H1 (cell line): ENCODE measurements at regions not wholly inside any gene's neighbourhood (a gene's known extent, or its start where the extent isn't known, plus 50 kb on each side); places are given as distances from the start of the nearest gene placed in this dataset.

ENCODE experiments used
- CTCF ChIA-PET: fragments of 300-600 bp; sonication (Branson Sonifier 250); formaldehyde crosslinking; loops from one replicate; lab custom pipeline; 2021; ENCODE audit not compliant: partially characterized antibody; lab: Charles Lee
- POLR2A ChIA-PET: fragments of 300-600 bp; sonication (Branson Sonifier 250); formaldehyde crosslinking; loops from one replicate; lab custom pipeline; 2021; ENCODE audit warnings: inconsistent platforms; ENCODE audit not compliant: partially characterized antibody; lab: Charles Lee
- DNase-seq, 2 experiments: peaks; one replicate each; pipeline versions ENCODE4 v3.0.0 to v3.0.0-alpha.2; 2010 to 2022; ENCODE audit warnings: low spot score in 2 of 2, low read depth in 1 of 2, mixed read lengths in 1 of 2
- FAIRE-seq: peaks from 2 replicates; lab custom pipeline; 2011; peaks lifted over from hg19 to GRCh38; lab: Jason Lieb, UNC
- H2AFZ ChIP-seq: 2 replicates; pipeline ENCODE4 v1.8.1; 2012; ENCODE audit warnings: low read length, inconsistent platforms
- H2AK5ac ChIP-seq: 2 replicates; pipeline ENCODE4 v1.6.1; 2013; ENCODE audit warnings: low read depth, low read length
- H2BK120ac ChIP-seq: replicated peaks from 2 replicates; pipeline ENCODE3; 2013; ENCODE audit warnings: low read depth, low read length, inconsistent platforms
- H2BK12ac ChIP-seq: 2 replicates; pipeline ENCODE4 v1.6.1; 2013; ENCODE audit warnings: low read depth, low read length
- H2BK15ac ChIP-seq: 2 replicates; pipeline ENCODE4 v1.6.1; 2013; ENCODE audit warnings: low read length
- H2BK20ac ChIP-seq: 2 replicates; pipeline ENCODE4 v1.6.1; 2013; ENCODE audit warnings: low read length
- H2BK5ac ChIP-seq: 2 replicates; pipeline ENCODE4 v1.6.1; 2013; ENCODE audit warnings: low read depth, low read length
- H3K14ac ChIP-seq: 2 replicates; pipeline ENCODE4 v1.6.1; 2013; ENCODE audit warnings: inconsistent platforms; ENCODE audit not compliant: insufficient read length
- H3K18ac ChIP-seq: 2 replicates; pipeline ENCODE4 v1.6.1; 2013; ENCODE audit warnings: low read length; ENCODE audit errors: extremely low read depth
- H3K23ac ChIP-seq: 2 replicates; pipeline ENCODE4 v1.6.1; 2013; ENCODE audit warnings: inconsistent platforms; ENCODE audit not compliant: insufficient read length
- H3K23me2 ChIP-seq: 2 replicates; pipeline ENCODE4 v1.6.1; 2013; ENCODE audit warnings: low read depth, low read length
- H3K27ac ChIP-seq: 2 replicates; pipeline ENCODE4 v1.6.1; 2011; ENCODE audit warnings: low read depth, low read length, inconsistent platforms
- H3K27me3 ChIP-seq, 4 experiments: replicated peaks in 1 of 4; 1 replicate in 1 of 4; 2 replicates in 3 of 4; pipeline versions ENCODE4 v1.6.1 to v1.8.1; 2011 to 2013; ENCODE audit warnings: low read length in 3 of 4, mild to moderate bottlenecking in 3 of 4, inconsistent platforms in 2 of 4, mixed read lengths in 2 of 4, moderate library complexity in 1 of 4; ENCODE audit not compliant: control insufficient read depth in 3 of 4, insufficient read depth in 3 of 4; ENCODE audit errors: extremely low read depth in 1 of 4
- H3K36me3 ChIP-seq, 4 experiments: 2 replicates each; pipeline versions ENCODE4 v1.6.1 to v1.8.1; 2011 to 2013; ENCODE audit warnings: mild to moderate bottlenecking in 4 of 4, low read length in 3 of 4, moderate library complexity in 2 of 4, control low read depth in 1 of 4, inconsistent platforms in 1 of 4; ENCODE audit not compliant: insufficient read depth in 4 of 4, control insufficient read depth in 2 of 4
- H3K4ac ChIP-seq: replicated peaks from 2 replicates; pipeline ENCODE3; 2013; ENCODE audit warnings: low read length, low read depth, mixed read lengths, inconsistent platforms; ENCODE audit not compliant: insufficient read length
- H3K4me1 ChIP-seq, 4 experiments: replicated peaks in 1 of 4; 1 replicate in 1 of 4; 2 replicates in 3 of 4; pipeline versions ENCODE4 v1.6.1 to v1.8.1; 2011 to 2013; ENCODE audit warnings: low read length in 3 of 4, inconsistent platforms in 2 of 4, mixed read lengths in 1 of 4; ENCODE audit not compliant: insufficient read depth in 4 of 4, control insufficient read depth in 3 of 4
- H3K4me2 ChIP-seq, 2 experiments: 2 replicates each; pipeline versions ENCODE4 v1.6.1 to v1.8.1; 2011 to 2013; ENCODE audit warnings: low read depth in 2 of 2, low read length in 2 of 2, control low read depth in 1 of 2, inconsistent platforms in 1 of 2, mild to moderate bottlenecking in 1 of 2; ENCODE audit not compliant: insufficient read depth in 1 of 2
- H3K4me3 ChIP-seq, 4 experiments: fragments of 200-600, 300-600 bp in 1 of 4; sonication (generic), shearing (Covaris generic), sonication (Bioruptor Twin) in 1 of 4; 2 replicates each; pipeline versions ENCODE4 v1.5.1 to v1.8.1; 2011 to 2016; ENCODE audit warnings: low read length in 4 of 4, low read depth in 3 of 4, control low read depth in 2 of 4, inconsistent platforms in 2 of 4, mild to moderate bottlenecking in 2 of 4, mixed read lengths in 1 of 4, moderate library complexity in 1 of 4; ENCODE audit not compliant: insufficient read depth in 2 of 4; ENCODE audit errors: extremely low read depth in 1 of 4
- H3K56ac ChIP-seq: replicated peaks from 2 replicates; pipeline ENCODE3; 2013; ENCODE audit warnings: low read depth, mild to moderate bottlenecking, mixed read lengths, low read length, inconsistent platforms; ENCODE audit not compliant: insufficient read length
- H3K79me1 ChIP-seq: 2 replicates; pipeline ENCODE4 v1.6.1; 2013; ENCODE audit warnings: low read depth, low read length, control low read depth
- H3K79me2 ChIP-seq, 2 experiments: 2 replicates each; pipeline versions ENCODE4 v1.6.1 to v1.8.1; 2012 to 2013; ENCODE audit warnings: low read length in 2 of 2, mild to moderate bottlenecking in 2 of 2, inconsistent platforms in 1 of 2; ENCODE audit not compliant: insufficient read depth in 2 of 2, control insufficient read depth in 1 of 2
- H3K9ac ChIP-seq, 4 experiments: replicated peaks in 1 of 4; 1 replicate in 1 of 4; 2 replicates in 3 of 4; pipeline versions ENCODE4 v1.6.1 to v1.8.1; 2011 to 2013; ENCODE audit warnings: low read depth in 3 of 4, low read length in 3 of 4, control low read depth in 2 of 4, mild to moderate bottlenecking in 2 of 4, moderate library complexity in 2 of 4, inconsistent platforms in 1 of 4; ENCODE audit errors: extremely low read depth in 1 of 4
- H3K9me3 ChIP-seq, 2 experiments: 2 replicates each; pipeline versions ENCODE4 v1.6.1 to v1.8.1; 2012 to 2013; ENCODE audit warnings: mild to moderate bottlenecking in 2 of 2, moderate library complexity in 2 of 2, control low read depth in 1 of 2, inconsistent platforms in 1 of 2, low read depth in 1 of 2, low read length in 1 of 2, mixed read lengths in 1 of 2; ENCODE audit not compliant: insufficient read depth in 2 of 2
- H4K20me1 ChIP-seq, 2 experiments: replicated peaks in 1 of 2; 2 replicates each; pipeline versions ENCODE3 to v1.8.1; 2011 to 2013; ENCODE audit warnings: inconsistent platforms in 2 of 2, low read length in 2 of 2, mild to moderate bottlenecking in 1 of 2; ENCODE audit not compliant: insufficient read depth in 2 of 2, control insufficient read depth in 1 of 2
- H4K5ac ChIP-seq: 2 replicates; pipeline ENCODE4 v1.6.1; 2013; ENCODE audit warnings: low read length, low read depth, mixed read lengths, inconsistent platforms; ENCODE audit not compliant: insufficient read length
- H4K8ac ChIP-seq: 2 replicates; pipeline ENCODE4 v1.8.0; 2013; ENCODE audit warnings: mild to moderate bottlenecking, moderate library complexity, low read length, inconsistent platforms; ENCODE audit not compliant: insufficient read depth; ENCODE audit errors: extremely low read depth
- H4K91ac ChIP-seq: replicated peaks from 2 replicates; pipeline ENCODE3; 2013; ENCODE audit warnings: low read length, mixed read lengths, inconsistent platforms; ENCODE audit not compliant: insufficient read length
- WGBS, 2 experiments: shearing (Covaris generic) in 1 of 2; methylation state at CpG; one replicate each; pipeline versions ENCODE4 v1.1.6 to v1.1.7; 2013 to 2015; ENCODE audit warnings: low lambda C conversion rate in 2 of 2, mixed read lengths in 2 of 2, inconsistent platforms in 1 of 2, low coverage in 1 of 2, missing lambda C conversion rate in 1 of 2; ENCODE audit not compliant: insufficient replicate concordance in 2 of 2, insufficient coverage in 1 of 2, insufficient read length in 1 of 2; ENCODE audit errors: extremely low coverage in 1 of 2, missing lambda C conversion rate in 1 of 2; 5-methylcytosine and 5-hydroxymethylcytosine counted together

DNA sequence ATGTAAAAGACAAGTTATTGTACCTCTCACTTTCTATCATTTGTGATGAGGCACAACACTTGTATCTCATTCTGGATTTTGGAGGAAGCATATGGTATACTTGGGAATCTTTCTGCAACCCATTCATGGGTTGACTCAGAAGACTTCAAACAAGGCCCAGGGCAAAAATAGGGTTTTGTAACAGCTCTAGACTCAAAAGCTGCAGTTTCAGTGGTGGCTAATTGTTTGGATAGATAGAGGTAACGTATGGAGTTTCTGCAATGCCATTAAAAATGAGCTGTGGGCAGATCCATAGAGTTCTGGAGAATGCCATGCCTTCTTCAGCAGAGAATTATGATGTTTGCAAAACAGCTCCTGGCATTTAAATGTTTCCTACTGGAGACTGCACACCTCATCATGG, 279.6 kb upstream of the VLDLR start:
- Histone ChIP-seq H2AK5ac (no peak overlapping the region), H3K18ac (no peak overlapping the region), H3K4me3 (no peak overlapping the region), H4K8ac (no peak overlapping the region), H3K79me1 (no peaks in the 10 kb centered on the region), H2BK5ac (no peak overlapping the region), H2BK120ac (no peak overlapping the region), H3K27me3 (no peaks in the 10 kb centered on the region), H2BK20ac (no peak overlapping the region), H3K4me1 (no peaks in the 10 kb centered on the region), H3K23ac (no peak overlapping the region), H3K9me3 (peaks cover 4 to 5% of the 10 kb centered on the region in 2 experiments; a peak in 2 of 4 replicates), H4K91ac (no peak overlapping the region), H3K36me3 (peaks cover 0 to 2% (median 0%) of the 10 kb centered on the region in 4 experiments; a peak in 1 of 8 replicates), H2BK12ac (no peak overlapping the region), H4K5ac (no peak overlapping the region), H3K9ac (no peak overlapping the region), H3K56ac (no peak overlapping the region), H3K4ac (no peak overlapping the region), H3K27ac (no peak overlapping the region), H3K14ac (no peak overlapping the region), H3K23me2 (no peaks in the 10 kb centered on the region), H3K4me2 (no peak overlapping the region), H2AFZ (no peak overlapping the region), H2BK15ac (no peak overlapping the region), H3K79me2 (no peaks in the 10 kb centered on the region; a peak in 1 of 4 replicates), H4K20me1 (no peaks in the 10 kb centered on the region)
- POLR2A ChIA-PET = no interaction called here
- DNase-seq = no peak
- 100% methylated on average over 1 of the region's 1 CpG; no CpG with 5 or more reads in 1 of the 2 experiments for WGBS, 2 experiments
- CTCF ChIA-PET = interaction anchor here (1.6 kb wide), 1 partner anchor 76 kb away, joined by 3 read pairs; no protein-coding TSS in a partner anchor
- no peak for FAIRE-seq
